Stimulated activated naive B cell treated with anti-CD40 and anti-IgM and Interleukin-4, amounts not matched to agents 10 μg/mL and 1 μg/mL and 100 μg/mL, for 72 hours (primary cell): ENCODE measurements at regions not wholly inside any gene's neighbourhood (a gene's known extent, or its start where the extent isn't known, plus 50 kb on each side); places are given as distances from the start of the nearest gene placed in this dataset.
"Not testable (repeated sequence)": the region's sequence is repeated elsewhere in the genome, so short reads cannot be mapped to it uniquely, and the experiment has no call there.

Experiments used
- ATAC-seq, 2 donors: fragments of 150-1000 bp; cut with Tn5 transposase; replicated peaks; 2 replicates each; pipeline ENCODE4 v1.10.0; 2021; ENCODE audit warnings: moderate library complexity in 1 of 2
- DNase-seq: peaks from one replicate; pipeline ENCODE4 v3.0.0; 2021
- H3K27ac Mint-ChIP-seq: one replicate; pipeline ENCODE4 v1.8.0; 2022; ENCODE audit warnings: mild to moderate bottlenecking, mixed read lengths
- H3K27me3 Mint-ChIP-seq, 2 donors: one replicate each; pipeline ENCODE4 v1.8.0; 2022; ENCODE audit warnings: mixed read lengths in 2 of 2
- H3K36me3 Mint-ChIP-seq, 2 donors: one replicate each; pipeline ENCODE4 v1.8.0; 2022; ENCODE audit warnings: mixed read lengths in 2 of 2, mild to moderate bottlenecking in 1 of 2
- H3K4me1 Mint-ChIP-seq, 2 donors: one replicate each; pipeline ENCODE4 v1.8.0; 2022; ENCODE audit warnings: mixed read lengths in 2 of 2, mild to moderate bottlenecking in 1 of 2
- H3K4me3 Mint-ChIP-seq, 2 donors: one replicate each; pipeline ENCODE4 v1.8.0; 2022; ENCODE audit warnings: mild to moderate bottlenecking in 2 of 2, mixed read lengths in 2 of 2, moderate library complexity in 1 of 2
- H3K9me3 Mint-ChIP-seq, 2 donors: one replicate each; pipeline ENCODE4 v1.8.0; 2022; ENCODE audit warnings: mixed read lengths in 2 of 2, mild to moderate bottlenecking in 1 of 2

DNA sequence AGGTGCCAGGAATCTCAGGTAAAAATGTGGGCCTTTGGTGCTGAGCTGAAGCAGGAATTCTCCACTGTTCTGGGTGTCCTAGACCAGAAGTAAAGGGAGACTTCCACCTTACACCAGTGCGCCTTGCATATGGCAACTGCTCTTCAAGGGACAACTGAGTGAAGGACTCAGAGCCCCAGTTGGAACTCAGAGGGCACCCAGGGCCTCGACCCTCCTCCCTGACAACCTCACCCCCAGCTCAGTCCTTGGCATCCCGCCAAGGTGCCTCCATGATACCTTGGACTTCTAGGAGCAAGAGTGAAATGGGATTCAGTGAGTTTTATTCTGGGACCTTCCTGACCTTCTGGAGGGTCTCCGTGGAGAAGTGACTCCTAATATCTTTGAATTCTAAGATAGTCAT lies 140.3 kb downstream of the GPCPD1 start:
- DNase-seq (no peak), ATAC-seq (no peak)
- no peaks in the 10 kb centered on the region for H3K36me3 Mint-ChIP-seq
- no peaks in the 10 kb centered on the region for H3K9me3 Mint-ChIP-seq
- no peak overlapping the region for H3K27ac Mint-ChIP-seq
- peaks cover 16 to 28% of the 10 kb centered on the region in 2 donors for H3K27me3 Mint-ChIP-seq
- H3K4me1 Mint-ChIP-seq = no peaks in the 10 kb centered on the region
- no peak overlapping the region for H3K4me3 Mint-ChIP-seq

- Mint-ChIP-seq H3K36me3 (no peaks in the 10 kb centered on the region), H3K9me3 (peaks cover 4 to 5% of the 10 kb centered on the region in 2 donors), H3K4me3 (no peak overlapping the region), H3K4me1 (no peaks in the 10 kb centered on the region), H3K27ac (no peak overlapping the region), H3K27me3 (peaks cover 19 to 39% of the 10 kb centered on the region in 2 donors)
- DNase-seq (no peak), ATAC-seq (no peak)
Measured at GRCh38 chr20:5469111-5469510, 141.7 kb downstream of the GPCPD1 start.

DNA sequence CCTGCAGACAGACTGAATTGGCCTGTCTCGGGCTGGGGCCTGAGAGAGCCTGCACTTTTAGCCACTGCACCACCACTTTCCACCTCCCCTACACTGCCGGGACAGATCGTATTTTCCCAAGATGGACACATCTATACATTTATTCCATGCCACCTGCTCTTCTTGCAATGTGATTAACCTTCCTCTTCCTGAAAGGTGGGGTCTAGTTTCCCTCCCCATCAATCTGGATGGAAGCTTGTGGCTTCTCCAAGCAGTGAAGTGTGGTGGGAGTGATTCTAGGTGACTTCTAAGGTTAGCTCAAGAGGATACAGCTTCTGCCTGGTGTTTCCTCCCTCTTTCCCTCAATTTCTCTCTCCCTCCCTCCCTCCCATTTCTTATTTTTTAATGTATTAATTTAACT lies 143.7 kb downstream of the GPCPD1 start:
- Mint-ChIP-seq H3K27me3 (peaks cover 20 to 47% of the 10 kb centered on the region in 2 donors), H3K4me3 (no peak overlapping the region), H3K27ac (no peak overlapping the region), H3K4me1 (no peaks in the 10 kb centered on the region), H3K36me3 (no peaks in the 10 kb centered on the region), H3K9me3 (peaks cover 4 to 5% of the 10 kb centered on the region in 2 donors)
- no peak for ATAC-seq
- no peak for DNase-seq

- Mint-ChIP-seq H3K4me3 (no peak overlapping the region), H3K27ac (no peak overlapping the region), H3K9me3 (peaks cover 11 to 12% of the 10 kb centered on the region in 2 donors), H3K36me3 (peaks cover 0 to 1% of the 10 kb centered on the region in 2 donors), H3K27me3 (peaks cover 30 to 52% of the 10 kb centered on the region in 2 donors), H3K4me1 (no peaks in the 10 kb centered on the region)
- no peak for DNase-seq
- ATAC-seq = no peak
Measured at GRCh38 chr20:5465604-5465927, 145.2 kb downstream of the GPCPD1 start.

DNA sequence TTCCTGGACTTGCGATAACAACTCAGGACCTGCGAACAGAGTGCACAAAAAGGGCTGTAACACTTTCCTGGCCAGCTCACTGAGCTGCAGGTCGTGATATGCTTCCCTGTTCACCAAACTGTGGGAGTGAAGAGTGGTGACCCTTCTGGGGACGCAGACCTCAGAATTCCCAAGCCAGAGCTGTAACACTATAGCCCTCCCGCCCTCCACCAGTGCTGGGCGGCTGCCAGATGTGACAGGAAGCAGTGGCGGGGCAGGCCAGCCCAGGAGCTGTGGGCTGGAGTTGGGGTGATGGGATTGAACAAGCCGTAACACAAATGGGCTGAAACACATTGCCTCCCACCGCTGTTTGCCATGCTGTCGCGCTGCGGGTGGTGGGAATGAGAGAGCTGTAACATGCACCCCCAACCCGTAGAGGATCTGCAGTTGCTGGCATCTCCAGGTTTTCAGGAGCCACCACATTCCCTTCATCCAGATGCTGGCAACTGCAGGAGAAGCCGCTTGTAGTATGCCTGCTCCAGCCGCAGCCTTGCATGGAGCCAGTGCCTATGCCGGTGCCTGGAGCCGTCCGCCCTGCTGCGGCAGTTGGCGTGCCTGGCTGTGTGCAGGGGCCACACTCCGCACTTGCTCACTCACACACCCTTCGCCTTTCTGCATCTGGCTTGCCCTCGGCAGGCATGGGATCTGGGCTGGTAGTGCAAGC lies 145.8 kb downstream of the GPCPD1 start:
- H3K4me3 Mint-ChIP-seq = no peak overlapping the region
- H3K36me3 Mint-ChIP-seq = peaks cover 0 to 4% of the 10 kb centered on the region in 2 donors
- peaks cover 16 to 17% of the 10 kb centered on the region in 2 donors for H3K9me3 Mint-ChIP-seq
- no peaks in the 10 kb centered on the region for H3K4me1 Mint-ChIP-seq
- ATAC-seq (no peak), DNase-seq (no peak)
- no peak overlapping the region for H3K27ac Mint-ChIP-seq
- peaks cover 35 to 57% of the 10 kb centered on the region in 2 donors for H3K27me3 Mint-ChIP-seq

- Mint-ChIP-seq H3K36me3 (peaks cover 0 to 4% of the 10 kb centered on the region in 2 donors), H3K27me3 (peaks cover 39 to 73% of the 10 kb centered on the region in 2 donors), H3K27ac (no peak overlapping the region), H3K9me3 (peaks cover 25 to 28% of the 10 kb centered on the region in 2 donors), H3K4me1 (no peaks in the 10 kb centered on the region), H3K4me3 (no peak overlapping the region)
- DNase-seq = no peak
- ATAC-seq = no peak
Measured at GRCh38 chr20:5463007-5463686, 146.4 kb upstream of the PROKR2 start.

GRCh38 chr20:5453745-5454144 lies 137.0 kb upstream of the PROKR2 start:
- peaks cover 5 to 16% of the 10 kb centered on the region in 2 donors for H3K27me3 Mint-ChIP-seq
- H3K9me3 Mint-ChIP-seq, H3K4me3 Mint-ChIP-seq, DNase-seq, ATAC-seq, H3K4me1 Mint-ChIP-seq, H3K27ac Mint-ChIP-seq, H3K36me3 Mint-ChIP-seq: not testable (repeated sequence)

GRCh38 chr20:5453316-5453715 lies 136.6 kb upstream of the PROKR2 start:
- DNase-seq, ATAC-seq, H3K9me3 Mint-ChIP-seq, H3K36me3 Mint-ChIP-seq, H3K27ac Mint-ChIP-seq, H3K4me3 Mint-ChIP-seq, H3K4me1 Mint-ChIP-seq: not testable (repeated sequence)
- H3K27me3 Mint-ChIP-seq = peaks cover 9 to 16% of the 10 kb centered on the region in 2 donors

DNA sequence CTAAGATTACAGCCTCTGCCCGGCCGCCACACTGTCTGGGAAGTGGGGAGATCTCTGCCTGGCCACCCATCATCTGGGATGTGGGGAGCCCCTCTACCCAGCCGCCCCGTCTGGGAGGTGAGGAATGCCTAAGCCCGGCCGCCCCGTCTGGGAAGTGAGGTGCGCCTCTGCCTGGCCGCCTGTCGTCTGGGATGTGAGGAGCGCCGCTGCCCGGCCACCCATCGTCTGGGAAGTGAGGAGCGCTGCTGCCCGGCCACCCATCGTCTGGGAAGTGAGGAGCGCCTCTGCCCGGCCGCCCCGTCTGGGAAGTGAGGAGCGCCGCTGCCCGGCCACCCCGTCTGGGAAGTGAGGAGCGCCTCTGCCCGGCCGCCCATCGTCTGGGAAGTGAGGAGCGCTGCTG lies 135.9 kb upstream of the PROKR2 start:
- H3K27me3 Mint-ChIP-seq = peaks cover 14 to 17% of the 10 kb centered on the region in 2 donors
- H3K4me3 Mint-ChIP-seq, H3K36me3 Mint-ChIP-seq, ATAC-seq, DNase-seq, H3K4me1 Mint-ChIP-seq, H3K9me3 Mint-ChIP-seq, H3K27ac Mint-ChIP-seq: not testable (repeated sequence)

GRCh38 chr20:5452286-5452685 lies 135.5 kb upstream of the PROKR2 start:
- H3K4me1 Mint-ChIP-seq = not testable (repeated sequence)

GRCh38 chr20:5451643-5452210 lies 135.0 kb upstream of the PROKR2 start:
- Mint-ChIP-seq H3K36me3 (no peaks in the 10 kb centered on the region), H3K4me1 (peaks cover 0 to 7% of the 10 kb centered on the region in 2 donors), H3K4me3 (no peak overlapping the region), H3K9me3 (no peaks in the 10 kb centered on the region), H3K27ac (no peak overlapping the region), H3K27me3 (peaks cover 17 to 24% of the 10 kb centered on the region in 2 donors)
- no peak for ATAC-seq
- DNase-seq = no peak

More at GRCh38 chr20:5452286-5452685, 135.5 kb upstream of the PROKR2 start:
- not testable (repeated sequence) for H3K9me3 Mint-ChIP-seq, H3K36me3 Mint-ChIP-seq, H3K27ac Mint-ChIP-seq, H3K4me3 Mint-ChIP-seq, DNase-seq, ATAC-seq
- peaks cover 15 to 19% of the 10 kb centered on the region in 2 donors for H3K27me3 Mint-ChIP-seq

GRCh38 chr20:5448449-5449118 lies 131.8 kb upstream of the PROKR2 start:
- H3K4me1 Mint-ChIP-seq = peaks cover 0 to 7% of the 10 kb centered on the region in 2 donors
- ATAC-seq (peak in 1 of 2 donors; percentile 38), DNase-seq (peak; percentile 23)
- H3K27ac Mint-ChIP-seq = no peak overlapping the region
- no peaks in the 10 kb centered on the region for H3K36me3 Mint-ChIP-seq
- no peak overlapping the region for H3K4me3 Mint-ChIP-seq
- no peaks in the 10 kb centered on the region for H3K9me3 Mint-ChIP-seq
- H3K27me3 Mint-ChIP-seq = peaks cover 24 to 35% of the 10 kb centered on the region in 2 donors

- no peak for ATAC-seq
- no peaks in the 10 kb centered on the region for H3K36me3 Mint-ChIP-seq
- H3K4me1 Mint-ChIP-seq = peaks cover 0 to 7% of the 10 kb centered on the region in 2 donors
- H3K9me3 Mint-ChIP-seq = no peaks in the 10 kb centered on the region
- H3K4me3 Mint-ChIP-seq = no peak overlapping the region
- DNase-seq = no peak
- no peak overlapping the region for H3K27ac Mint-ChIP-seq
- peaks cover 24 to 49% of the 10 kb centered on the region in 2 donors for H3K27me3 Mint-ChIP-seq
Measured at GRCh38 chr20:5447188-5447587, 130.4 kb upstream of the PROKR2 start.

DNA sequence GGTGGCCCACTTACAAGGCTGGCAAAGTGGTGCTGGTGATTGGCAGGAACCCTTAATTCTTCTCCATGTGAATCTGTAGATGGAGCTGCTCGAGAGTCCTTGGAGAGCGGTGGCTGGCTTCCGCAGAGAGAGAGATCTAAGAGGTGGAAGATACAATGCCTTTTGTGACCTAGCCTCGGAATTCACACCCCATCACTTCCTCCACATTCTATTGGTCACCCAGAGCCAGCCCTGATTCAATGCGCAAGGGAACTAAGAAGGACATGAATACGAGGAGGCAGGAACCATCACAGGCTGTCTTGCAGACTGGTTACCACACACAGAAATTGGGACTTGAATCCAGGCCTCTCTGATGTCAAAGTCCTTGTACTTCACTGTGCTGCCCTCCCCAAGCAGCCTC lies 128.9 kb upstream of the PROKR2 start:
- Mint-ChIP-seq H3K36me3 (no peaks in the 10 kb centered on the region), H3K4me1 (peaks cover 0 to 7% of the 10 kb centered on the region in 2 donors), H3K9me3 (no peaks in the 10 kb centered on the region), H3K27ac (no peak overlapping the region), H3K4me3 (no peak overlapping the region), H3K27me3 (peaks cover 27 to 61% of the 10 kb centered on the region in 2 donors)
- DNase-seq (no peak), ATAC-seq (no peak)
